ENCODE measurements at regions not wholly inside any gene's neighbourhood (a gene's known extent, or its start where the extent isn't known, plus 50 kb on each side); places are given as distances from the start of the nearest gene placed in this dataset.

DNA sequence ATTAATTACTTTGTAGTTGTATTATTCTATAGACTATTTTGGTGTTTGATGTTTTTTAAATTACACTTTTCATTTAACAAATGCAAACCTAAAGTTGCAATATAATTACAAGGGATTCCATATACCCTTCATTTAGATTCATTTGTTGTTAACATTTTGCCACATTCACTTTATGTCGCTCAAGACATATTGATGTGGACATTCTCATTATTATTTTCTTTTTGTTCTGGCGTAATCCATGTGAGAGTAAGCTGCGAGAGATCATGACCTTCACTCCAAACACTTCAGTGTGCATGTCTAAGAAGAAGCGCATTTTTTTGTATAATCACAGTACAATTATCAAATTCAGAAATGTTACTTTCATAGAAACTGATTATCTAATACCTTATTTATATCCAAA lies 280.6 kb downstream of the CALCRL start:
- no peak overlapping the region for H3K27ac ChIP-seq
- TF ChIP-seq, protein P1, sequence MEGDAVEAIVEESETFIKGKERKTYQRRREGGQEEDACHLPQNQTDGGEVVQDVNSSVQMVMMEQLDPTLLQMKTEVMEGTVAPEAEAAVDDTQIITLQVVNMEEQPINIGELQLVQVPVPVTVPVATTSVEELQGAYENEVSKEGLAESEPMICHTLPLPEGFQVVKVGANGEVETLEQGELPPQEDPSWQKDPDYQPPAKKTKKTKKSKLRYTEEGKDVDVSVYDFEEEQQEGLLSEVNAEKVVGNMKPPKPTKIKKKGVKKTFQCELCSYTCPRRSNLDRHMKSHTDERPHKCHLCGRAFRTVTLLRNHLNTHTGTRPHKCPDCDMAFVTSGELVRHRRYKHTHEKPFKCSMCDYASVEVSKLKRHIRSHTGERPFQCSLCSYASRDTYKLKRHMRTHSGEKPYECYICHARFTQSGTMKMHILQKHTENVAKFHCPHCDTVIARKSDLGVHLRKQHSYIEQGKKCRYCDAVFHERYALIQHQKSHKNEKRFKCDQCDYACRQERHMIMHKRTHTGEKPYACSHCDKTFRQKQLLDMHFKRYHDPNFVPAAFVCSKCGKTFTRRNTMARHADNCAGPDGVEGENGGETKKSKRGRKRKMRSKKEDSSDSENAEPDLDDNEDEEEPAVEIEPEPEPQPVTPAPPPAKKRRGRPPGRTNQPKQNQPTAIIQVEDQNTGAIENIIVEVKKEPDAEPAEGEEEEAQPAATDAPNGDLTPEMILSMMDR (IDR thresholded peaks at IDR 0.05), result no peak
- TF ChIP-seq POLR2A (IDR thresholded peaks at IDR 0.05) (no peak), POLR2AphosphoS5 (IDR thresholded peaks at IDR 0.05) (no peak)

DNA sequence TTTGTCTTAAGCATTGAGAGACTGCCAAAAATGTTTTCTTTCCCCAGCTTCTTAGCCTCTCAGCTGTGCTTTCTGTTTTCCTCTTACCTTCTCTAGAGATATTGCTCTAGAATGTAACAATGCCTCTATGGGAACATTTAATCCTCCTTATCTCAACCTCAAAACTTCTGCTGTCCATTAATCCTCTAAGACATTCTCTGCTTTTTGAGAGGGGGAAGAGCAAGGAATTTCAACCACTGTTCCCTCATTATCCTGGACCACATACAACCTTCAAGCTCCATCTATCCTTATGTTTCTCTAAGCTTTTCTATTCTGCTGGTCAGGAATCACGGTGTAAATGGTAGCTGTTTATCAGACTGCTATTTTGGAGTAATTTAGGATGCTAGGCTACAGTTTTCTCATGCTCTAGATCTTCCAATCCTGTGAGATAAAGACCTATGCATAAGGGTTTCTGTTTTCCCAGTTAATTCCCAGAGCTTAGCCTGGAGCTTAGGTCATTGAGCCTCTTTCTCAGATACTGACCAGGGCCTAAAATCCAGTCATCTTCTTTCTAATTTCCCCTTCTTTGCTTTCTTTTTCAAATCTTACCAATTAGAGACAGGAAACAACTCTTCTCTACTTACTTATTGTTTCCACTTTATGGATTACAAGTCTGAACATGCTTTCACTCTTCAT lies 282.0 kb downstream of the CALCRL start:
- no peaks in the 10 kb centered on the region for H3K4me1 ChIP-seq
- H3K36me3 ChIP-seq, result no peaks in the 10 kb centered on the region
- H3K27me3 ChIP-seq, result no peaks in the 10 kb centered on the region
- no peaks in the 10 kb centered on the region for H3K9me3 ChIP-seq
- H3K27ac ChIP-seq, result no peak overlapping the region
- intact Hi-C loops (cut with DNase I; ENCODE audit: low total_unique reads), result no loop called here
- H3K4me3 ChIP-seq, result no peak overlapping the region
- no peak for DNase-seq (ENCODE audit: low spot score in 2 of 2)
- TF ChIP-seq, protein P1 (IDR thresholded peaks at IDR 0.05), result no peak
- TF ChIP-seq POLR2AphosphoS5 (IDR thresholded peaks at IDR 0.05) (no peak), POLR2A (IDR thresholded peaks at IDR 0.05) (no peak)

More for the DNA sequence above, 280.6 kb downstream of the CALCRL start:
- Histone ChIP-seq H3K4me3 (no peak overlapping the region), H3K9me3 (no peaks in the 10 kb centered on the region), H3K36me3 (no peaks in the 10 kb centered on the region), H3K4me1 (no peaks in the 10 kb centered on the region), H3K27me3 (no peaks in the 10 kb centered on the region)
- intact Hi-C loops (cut with DNase I; ENCODE audit: low total_unique reads), result no loop called here
- DNase-seq (ENCODE audit: low spot score in 2 of 2), result no peak

DNA sequence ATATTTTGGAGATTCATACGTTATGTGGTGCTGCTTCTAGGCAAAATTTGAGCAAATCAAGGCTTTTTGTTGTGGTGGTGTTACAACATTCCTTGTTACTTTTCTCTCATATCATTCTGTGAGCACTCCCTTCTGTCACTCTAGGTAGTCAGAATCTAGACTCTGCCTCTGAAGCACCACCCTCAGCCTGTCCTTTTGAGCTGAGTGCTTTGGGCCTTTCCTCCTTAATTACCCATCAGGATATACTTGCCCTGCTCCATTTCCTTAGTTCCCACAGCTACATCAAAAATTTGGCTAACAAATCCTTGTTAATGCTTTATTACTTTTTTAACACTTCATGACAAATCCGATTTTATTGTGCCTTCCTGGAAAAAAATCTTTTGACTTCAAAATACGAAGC lies 289.6 kb downstream of the CALCRL start:
- DNase-seq (ENCODE audit: low spot score in 2 of 2), result no peak
- Histone ChIP-seq H3K9me3 (peaks cover 4 to 25% of the 10 kb centered on the region in 2 donors), H3K4me1 (no peaks in the 10 kb centered on the region), H3K27me3 (no peaks in the 10 kb centered on the region), H3K4me3 (no peak overlapping the region), H3K27ac (no peak overlapping the region), H3K36me3 (no peaks in the 10 kb centered on the region)
- TF ChIP-seq, protein P1 (IDR thresholded peaks at IDR 0.05), result no peak
- no peak for TF ChIP-seq POLR2AphosphoS5 (IDR thresholded peaks at IDR 0.05)
- TF ChIP-seq POLR2A (IDR thresholded peaks at IDR 0.05), result no peak
- intact Hi-C loops (cut with DNase I; ENCODE audit: low total_unique reads), result no loop called here

DNA sequence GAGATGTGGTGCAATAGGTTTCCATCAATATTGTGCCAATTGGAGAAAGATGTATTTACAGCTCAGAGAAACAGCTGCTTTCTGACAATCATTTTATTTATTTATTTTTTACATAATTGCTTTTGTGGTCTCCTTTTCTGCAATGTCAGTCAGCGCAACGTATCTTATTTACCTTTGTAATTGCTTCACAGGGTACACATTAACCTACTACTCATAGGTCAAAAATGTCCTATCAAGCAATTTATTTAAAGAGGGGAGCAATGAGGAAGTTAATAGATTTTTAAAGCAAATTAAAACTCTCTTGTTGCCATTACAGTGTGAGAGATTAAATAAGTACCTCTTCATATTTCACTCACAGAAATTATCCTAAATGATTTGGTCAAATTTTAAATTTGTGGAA lies 291.0 kb downstream of the CALCRL start:
- H3K4me3 ChIP-seq, result no peak overlapping the region

DNA sequence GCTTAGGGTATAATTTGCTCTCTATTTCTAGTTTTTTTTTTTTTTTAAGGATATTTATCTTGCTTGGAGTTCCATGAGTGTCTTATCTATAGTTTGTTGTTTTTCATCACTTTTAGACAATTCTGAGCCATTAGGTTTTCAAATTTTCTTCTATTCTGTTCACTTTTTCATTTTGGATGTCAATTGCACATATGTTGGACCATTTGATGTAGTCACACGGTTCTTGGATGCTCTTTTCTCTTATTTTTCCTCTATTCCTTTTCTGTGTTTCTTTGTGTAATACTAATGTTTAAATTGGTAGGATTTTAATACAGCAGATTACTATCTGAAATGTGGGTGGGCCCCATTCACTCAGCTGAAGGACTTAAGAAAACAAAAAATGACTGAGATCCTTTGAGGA lies 292.6 kb downstream of the CALCRL start:
- intact Hi-C loops (cut with DNase I; ENCODE audit: low total_unique reads), result no loop called here
- DNase-seq (ENCODE audit: low spot score in 2 of 2), result no peak
- no peaks in the 10 kb centered on the region for H3K27me3 ChIP-seq
- H3K27ac ChIP-seq, result no peak overlapping the region
- no peaks in the 10 kb centered on the region for H3K4me1 ChIP-seq
- TF ChIP-seq POLR2A (IDR thresholded peaks at IDR 0.05), result no peak
- no peaks in the 10 kb centered on the region for H3K36me3 ChIP-seq
- H3K9me3 ChIP-seq, result peaks cover 4 to 25% of the 10 kb centered on the region in 2 donors
- H3K4me3 ChIP-seq, result no peak overlapping the region

More for the DNA sequence above, 291.0 kb downstream of the CALCRL start:
- Histone ChIP-seq H3K9me3 (peaks cover 4 to 25% of the 10 kb centered on the region in 2 donors), H3K4me1 (no peaks in the 10 kb centered on the region), H3K27ac (no peak overlapping the region), H3K27me3 (no peaks in the 10 kb centered on the region), H3K36me3 (no peaks in the 10 kb centered on the region)
- intact Hi-C loops (cut with DNase I; ENCODE audit: low total_unique reads), result no loop called here
- TF ChIP-seq, protein P1 (IDR thresholded peaks at IDR 0.05), result no peak
- no peak for TF ChIP-seq POLR2AphosphoS5 (IDR thresholded peaks at IDR 0.05)
- TF ChIP-seq POLR2A (IDR thresholded peaks at IDR 0.05), result no peak
- DNase-seq (ENCODE audit: low spot score in 2 of 2), result no peak
